HG03039 (cell line): ENCODE measurements at regions not wholly inside any gene's neighbourhood (a gene's known extent, or its start where the extent isn't known, plus 50 kb on each side); places are given as distances from the start of the nearest gene placed in this dataset.

ENCODE experiments used
- ATAC-seq: cut with Tn5 transposase; IDR thresholded peaks from one replicate; pipeline ENCODE4 v1.9.1; 2021; ENCODE audit warnings: mild to moderate bottlenecking, moderate library complexity; ENCODE audit not compliant: unreplicated experiment

DNA sequence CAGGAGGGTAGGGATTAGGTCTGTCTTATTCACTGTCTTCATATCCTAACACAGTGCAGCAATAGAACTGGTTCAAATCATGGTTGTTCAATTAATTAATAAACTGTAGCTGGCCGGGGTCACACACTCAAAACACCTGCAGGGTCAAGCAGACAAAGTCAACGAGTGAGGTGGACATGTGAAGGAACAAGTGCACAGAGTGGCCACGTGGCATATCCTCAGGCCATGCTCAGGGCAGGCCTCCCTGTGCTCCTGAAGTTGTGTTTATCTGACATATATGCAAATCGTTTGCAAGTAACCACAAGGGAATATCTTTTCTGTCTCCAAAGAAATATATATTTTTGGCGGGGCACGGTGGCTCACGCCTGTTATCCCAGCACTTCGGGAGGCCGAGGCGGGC, 98.5 kb upstream of the ZMIZ1 start:
- ATAC-seq, result no peak

- no peak for ATAC-seq
Measured at GRCh38 chr10:78971094-78971682, 97.6 kb upstream of the ZMIZ1 start.

DNA sequence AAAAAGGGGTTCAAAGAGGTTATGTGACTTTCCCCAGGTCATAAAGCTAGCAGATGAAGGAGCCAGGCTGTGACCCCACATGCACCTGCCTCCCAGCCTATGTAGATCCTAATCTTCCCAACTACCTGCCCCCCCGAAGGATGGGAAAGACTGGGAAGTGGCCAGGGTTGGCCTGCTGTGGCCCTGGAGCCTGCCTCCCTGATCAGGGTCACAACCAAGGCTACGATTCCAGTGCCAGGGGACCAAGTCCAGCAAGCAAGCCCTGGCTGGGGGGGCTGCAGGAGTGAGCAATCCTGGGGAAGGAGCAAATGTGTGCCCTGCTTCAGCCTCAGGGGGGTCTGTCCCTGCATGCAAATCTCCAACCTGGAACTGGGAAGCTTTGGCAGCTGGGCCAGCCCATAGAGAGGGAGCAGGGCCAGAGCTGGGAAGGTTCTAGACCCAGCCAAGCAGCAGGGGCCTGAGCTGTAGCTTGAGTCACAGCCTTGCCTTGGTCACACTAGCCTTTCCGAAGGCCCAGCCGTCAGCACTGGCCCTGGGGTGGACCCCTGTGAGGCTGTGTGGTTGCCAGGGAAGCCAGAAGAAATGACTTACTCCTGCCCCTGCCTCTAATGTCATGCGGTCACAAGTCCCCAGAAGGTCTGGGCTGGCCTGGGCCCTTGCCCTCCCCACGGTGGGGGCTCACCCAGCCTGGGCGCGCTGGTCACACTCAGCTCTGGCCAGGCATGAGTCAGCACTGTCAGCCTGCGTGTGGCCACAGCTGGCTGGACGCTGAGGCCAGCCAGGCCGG, 96.4 kb upstream of the ZMIZ1 start:
- no peak for ATAC-seq

- ATAC-seq, result peak; percentile 80
Measured at GRCh38 chr10:78972947-78973900, 95.5 kb upstream of the ZMIZ1 start.

DNA sequence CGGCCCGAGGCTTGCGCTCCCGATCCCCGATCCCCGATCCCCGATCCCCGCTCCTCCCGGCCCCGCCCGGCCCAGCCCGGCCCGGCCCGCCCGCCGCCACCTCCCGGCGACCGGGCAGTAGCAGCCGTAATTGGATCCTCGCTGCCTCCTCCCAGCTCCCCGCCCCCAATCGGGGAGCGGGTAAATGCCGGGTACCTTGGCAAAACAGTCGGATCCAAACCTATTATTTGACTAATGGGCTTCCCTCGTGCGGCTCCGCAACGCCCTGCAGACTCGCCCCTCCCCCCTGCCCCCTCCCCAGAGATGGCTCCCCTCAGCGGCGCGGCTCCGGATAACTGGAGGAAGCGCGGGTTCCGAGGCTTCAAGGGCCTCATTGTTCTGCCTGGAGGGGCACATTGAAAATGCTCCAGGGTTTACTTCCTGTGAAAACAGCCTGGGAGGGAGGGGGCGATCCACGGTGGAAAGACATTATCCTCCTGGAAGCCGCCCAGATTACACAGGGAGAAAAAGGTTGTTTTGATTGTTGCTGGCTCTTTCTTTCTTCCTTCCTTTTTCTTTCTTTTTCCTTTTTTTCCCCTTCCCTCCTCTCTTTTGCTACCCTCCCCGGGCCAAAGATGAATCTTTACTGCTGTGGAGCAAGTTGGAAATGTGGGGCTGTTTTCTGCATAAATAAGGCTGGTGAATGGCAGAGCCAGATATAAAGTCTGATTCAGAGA, 94.7 kb upstream of the ZMIZ1 start:
- ATAC-seq, result peak; percentile 34

- ATAC-seq, result no peak
Measured at GRCh38 chr10:78974617-78975317, 94.0 kb upstream of the ZMIZ1 start.

- no peak for ATAC-seq
Measured at GRCh38 chr10:78975926-78976325, 92.8 kb upstream of the ZMIZ1 start.

GRCh38 chr10:78976825-78977755, 91.7 kb upstream of the ZMIZ1 start:
- no peak for ATAC-seq

DNA sequence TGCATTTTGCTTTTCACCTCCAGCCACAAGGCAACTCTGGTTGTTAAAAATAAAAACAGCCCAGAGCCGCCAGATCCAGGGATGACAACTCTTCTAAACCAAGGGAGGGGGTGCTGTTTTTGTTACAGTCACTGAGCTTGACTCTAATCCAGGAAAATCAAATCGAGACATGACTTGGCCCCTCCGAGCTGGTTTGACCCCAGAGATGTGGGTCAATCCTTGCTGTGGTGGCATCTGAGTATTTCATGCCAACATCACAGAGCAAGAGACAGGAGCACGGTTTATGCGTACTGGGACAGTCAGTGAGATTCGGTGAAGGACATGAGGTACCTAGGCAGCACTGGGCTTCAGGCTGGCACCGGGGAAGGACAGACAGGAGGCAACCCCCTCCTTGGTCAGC, 88.8 kb upstream of the ZMIZ1 start:
- ATAC-seq, result no peak

- ATAC-seq, result no peak
Measured at GRCh38 chr10:78980354-78980753, 88.4 kb upstream of the ZMIZ1 start.

DNA sequence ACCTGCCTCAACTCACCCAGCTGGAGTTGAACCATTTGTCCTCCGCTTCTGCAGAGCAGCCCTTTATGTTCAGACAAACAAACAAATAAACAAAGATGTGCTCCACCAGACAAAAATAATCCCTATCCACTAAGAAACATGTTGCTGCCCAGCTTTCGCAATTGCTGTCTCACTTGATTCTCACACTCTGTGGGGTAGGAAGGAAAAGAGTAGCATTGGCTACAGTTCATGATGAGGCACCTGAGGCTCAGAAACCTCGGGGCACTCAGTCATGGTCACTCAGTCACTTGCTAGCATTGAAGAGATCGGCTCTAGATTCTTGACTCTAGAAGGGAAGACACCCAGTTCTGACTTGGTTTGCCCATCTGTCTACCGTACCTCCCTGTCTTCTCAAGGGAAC, 88.0 kb upstream of the ZMIZ1 start:
- no peak for ATAC-seq

GRCh38 chr10:78981257-78981969, 87.4 kb upstream of the ZMIZ1 start:
- no peak for ATAC-seq

- ATAC-seq, result no peak
Measured at GRCh38 chr10:78981970-78982281, 86.8 kb upstream of the ZMIZ1 start.

- ATAC-seq, result no peak
Measured at GRCh38 chr10:78982726-78983125, 86.0 kb upstream of the ZMIZ1 start.

DNA sequence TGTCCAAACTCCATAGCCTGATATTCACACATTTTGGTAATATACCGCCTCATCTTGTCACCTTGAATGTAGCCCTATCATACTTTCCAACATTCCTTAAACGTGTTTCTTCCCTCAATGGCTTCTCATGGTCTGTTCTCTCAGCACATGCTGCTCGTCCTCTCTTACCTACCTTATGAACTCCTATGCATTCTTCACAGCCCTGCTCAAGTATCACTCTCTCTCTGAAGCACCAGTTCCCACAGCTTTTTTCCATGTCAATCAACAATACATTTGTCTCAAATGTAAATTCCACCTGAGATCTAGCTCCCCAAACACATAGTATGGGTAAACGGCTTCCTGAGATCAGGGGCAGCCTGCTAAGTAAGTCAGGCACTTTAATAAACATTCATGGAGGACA, 85.2 kb upstream of the ZMIZ1 start:
- no peak for ATAC-seq

DNA sequence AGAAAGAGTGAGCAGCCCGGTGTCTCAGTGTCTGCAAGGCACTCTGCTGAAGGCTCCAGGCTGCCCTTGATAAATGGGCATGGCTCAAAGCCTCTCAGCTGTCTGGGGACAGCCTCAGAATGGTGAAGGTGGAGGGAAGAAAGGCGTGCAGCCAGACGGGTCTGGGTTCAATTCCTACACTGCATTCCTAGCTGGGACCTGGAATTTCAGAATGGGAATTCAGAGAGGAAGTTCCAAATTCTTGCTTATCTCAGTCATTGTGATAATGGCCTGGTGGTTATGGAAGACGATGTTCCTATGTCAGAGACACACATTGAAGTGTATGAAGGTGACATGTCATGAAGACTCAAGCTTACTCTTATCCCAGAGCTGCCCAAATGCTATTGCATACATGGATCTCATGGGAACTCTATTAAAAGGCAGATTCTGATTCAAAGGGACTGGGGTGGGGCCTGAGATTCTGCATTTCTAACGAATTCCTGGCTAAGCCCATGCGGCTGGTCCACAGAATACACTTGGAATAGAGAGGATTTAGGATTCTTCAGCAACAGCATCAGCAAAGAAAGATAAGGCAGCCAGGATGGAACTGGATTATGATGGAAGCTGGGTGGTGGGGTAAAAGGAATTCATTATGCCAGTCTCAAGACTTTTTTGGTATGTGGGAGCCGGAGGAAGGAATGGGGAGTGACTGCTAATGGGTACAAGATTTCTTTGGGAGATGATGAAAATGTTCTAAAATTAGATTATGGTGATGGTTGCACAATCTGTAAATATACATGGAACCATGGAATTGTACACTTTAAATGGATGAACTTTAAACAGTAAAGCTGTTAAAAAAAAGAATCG, 82.6 kb upstream of the ZMIZ1 start:
- no peak for ATAC-seq

DNA sequence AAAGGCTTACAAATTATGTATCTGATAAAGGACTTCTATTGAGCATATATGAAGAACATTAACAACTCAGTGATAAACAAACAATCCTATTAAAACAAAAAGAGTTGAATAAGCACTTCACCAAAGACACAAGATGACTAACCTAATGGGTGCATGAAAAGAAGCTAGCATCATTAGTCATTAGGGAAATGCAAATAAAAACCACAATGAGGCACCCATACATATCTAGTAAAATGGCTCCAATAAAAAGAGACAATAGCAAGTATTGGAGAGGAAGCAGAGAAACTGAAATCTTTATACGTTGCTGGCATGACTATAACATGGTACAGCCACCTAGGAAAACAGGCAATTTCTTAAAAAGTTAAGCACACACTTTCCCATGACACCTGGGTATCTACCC, 77.6 kb upstream of the ZMIZ1 start:
- no peak for ATAC-seq

GRCh38 chr10:78992333-78992732, 76.4 kb upstream of the ZMIZ1 start:
- no peak for ATAC-seq
